ENCODE measurements at regions not wholly inside any gene's neighbourhood (a gene's known extent, or its start where the extent isn't known, plus 50 kb on each side); places are given as distances from the start of the nearest gene placed in this dataset.

- Histone ChIP-seq H2AFZ (ENCODE audit: low read length) (no peak overlapping the region), H3K79me1 (ENCODE audit: insufficient read depth, low read depth, low read length, poor library complexity, severe bottlenecking) (no peaks in the 10 kb centered on the region), H3K56ac (ENCODE audit: insufficient read length, low read depth, low read length) (no peak overlapping the region), H4K8ac (replicated peaks; ENCODE audit: insufficient read length, low read depth, low read length) (no peak overlapping the region), H2BK12ac (ENCODE audit: insufficient read length, low read depth, low read length) (no peak overlapping the region), H3K23ac (ENCODE audit: insufficient read length, low read depth, low read length) (no peak overlapping the region), H3K27me3 (ENCODE audit: insufficient read depth, low read length) (no peaks in the 10 kb centered on the region), H3K4me1 (ENCODE audit: insufficient read depth, low read length) (no peaks in the 10 kb centered on the region), H3K27ac (ENCODE audit: insufficient read length, low read depth, low read length) (no peak overlapping the region), H3K9ac (ENCODE audit: extremely low read depth, insufficient read length, low read length) (no peak overlapping the region), H2BK20ac (ENCODE audit: low read depth, low read length, poor library complexity, severe bottlenecking) (no peak overlapping the region), H4K5ac (ENCODE audit: insufficient read length, low read depth, low read length) (no peak overlapping the region), H2BK5ac (ENCODE audit: insufficient read length, low read length) (no peak overlapping the region), H3K4me2 (ENCODE audit: insufficient read depth, insufficient read length, low read length) (no peak overlapping the region), H3K4ac (ENCODE audit: low read depth, low read length) (no peak overlapping the region), H4K20me1 (ENCODE audit: control insufficient read depth, insufficient read depth, insufficient read length) (no peaks in the 10 kb centered on the region), H3K23me2 (ENCODE audit: insufficient read length, low read depth, low read length, poor library complexity, severe bottlenecking) (no peaks in the 10 kb centered on the region), H2AK5ac (ENCODE audit: insufficient read length, low read length) (no peak overlapping the region), H3K14ac (ENCODE audit: insufficient read depth, low read length) (no peak overlapping the region), H3K79me2 (ENCODE audit: insufficient read depth, low read length) (no peaks in the 10 kb centered on the region), H3K9me3 (ENCODE audit: control insufficient read depth, low read depth, low read length) (no peaks in the 10 kb centered on the region), H4K91ac (ENCODE audit: insufficient read length, low read depth, low read length) (no peak overlapping the region), H2BK15ac (ENCODE audit: low read depth, low read length) (no peak overlapping the region), H3K18ac (ENCODE audit: insufficient read length, low read depth, low read length) (no peak overlapping the region), H2BK120ac (ENCODE audit: low read depth, low read length, poor library complexity, severe bottlenecking) (no peak overlapping the region), H3T11ph (ENCODE audit: low read length) (no peak overlapping the region)
- Mint-ChIP-seq H3K9me3 (no peaks in the 10 kb centered on the region), H3K36me3 (ENCODE audit: insufficient read depth in 1 of 3, low read depth in 3 of 3) (no peaks in the 10 kb centered on the region), H3K4me1 (no peaks in the 10 kb centered on the region), H3K4me3 (no peak overlapping the region), H3K27ac (no peak overlapping the region), H3K27me3 (ENCODE audit: low read depth) (no peaks in the 10 kb centered on the region)
- TF ChIP-seq, protein P1, sequence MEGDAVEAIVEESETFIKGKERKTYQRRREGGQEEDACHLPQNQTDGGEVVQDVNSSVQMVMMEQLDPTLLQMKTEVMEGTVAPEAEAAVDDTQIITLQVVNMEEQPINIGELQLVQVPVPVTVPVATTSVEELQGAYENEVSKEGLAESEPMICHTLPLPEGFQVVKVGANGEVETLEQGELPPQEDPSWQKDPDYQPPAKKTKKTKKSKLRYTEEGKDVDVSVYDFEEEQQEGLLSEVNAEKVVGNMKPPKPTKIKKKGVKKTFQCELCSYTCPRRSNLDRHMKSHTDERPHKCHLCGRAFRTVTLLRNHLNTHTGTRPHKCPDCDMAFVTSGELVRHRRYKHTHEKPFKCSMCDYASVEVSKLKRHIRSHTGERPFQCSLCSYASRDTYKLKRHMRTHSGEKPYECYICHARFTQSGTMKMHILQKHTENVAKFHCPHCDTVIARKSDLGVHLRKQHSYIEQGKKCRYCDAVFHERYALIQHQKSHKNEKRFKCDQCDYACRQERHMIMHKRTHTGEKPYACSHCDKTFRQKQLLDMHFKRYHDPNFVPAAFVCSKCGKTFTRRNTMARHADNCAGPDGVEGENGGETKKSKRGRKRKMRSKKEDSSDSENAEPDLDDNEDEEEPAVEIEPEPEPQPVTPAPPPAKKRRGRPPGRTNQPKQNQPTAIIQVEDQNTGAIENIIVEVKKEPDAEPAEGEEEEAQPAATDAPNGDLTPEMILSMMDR (conservative IDR thresholded peaks at IDR 0.05), result no peak
- no CpG with 5 or more reads among the region's 2 CpGs for WGBS (ENCODE audit: extremely low coverage, insufficient read length, low lambda C conversion rate)
- DNase-seq, result no peak
Observed at GRCh38 chr5:96579711-96580110, 82.5 kb upstream of the CAST start.

Data from H9 (cell line).